NT2/D1 (cell line): ENCODE measurements at regions not wholly inside any gene's neighbourhood (a gene's known extent, or its start where the extent isn't known, plus 50 kb on each side); places are given as distances from the start of the nearest gene placed in this dataset.

ENCODE experiments used
- YY1 ChIP-seq: IDR thresholded peaks from 2 replicates; pipeline ENCODE4 v1.6.1; 2011; ENCODE audit not compliant: insufficient read length, insufficient read depth
- ZNF274 ChIP-seq: IDR thresholded peaks from 2 replicates; pipeline ENCODE4 v1.6.1; 2011; ENCODE audit warnings: mild to moderate bottlenecking, low read depth, low read length

- TF ChIP-seq ZNF274, result no peak
- no peak for TF ChIP-seq YY1
These were observed 278.7 kb upstream of the PHYHIPL start for GRCh38 chr10:58897708-58898107.
